Parathyroid adenoma (tissue), 2 donors: ENCODE measurements at regions not wholly inside any gene's neighbourhood (a gene's known extent, or its start where the extent isn't known, plus 50 kb on each side); places are given as distances from the start of the nearest gene placed in this dataset.

Experiments used
- H2AFZ ChIP-seq: fragments of 300-600 bp; sonication (generic); one replicate; pipeline ENCODE4 v1.7.0; 2017; ENCODE audit warnings: antibody characterized with exemption, mild to moderate bottlenecking
- H3K27ac ChIP-seq: fragments of 300-600 bp; sonication (generic); one replicate; pipeline ENCODE4 v1.7.0; 2017
- H3K27me3 ChIP-seq: fragments of 300-600 bp; sonication (generic); one replicate; pipeline ENCODE4 v1.7.0; 2017; ENCODE audit warnings: low read length; ENCODE audit not compliant: control insufficient read depth, insufficient read depth
- H3K36me3 ChIP-seq: fragments of 300-600 bp; sonication (generic); one replicate; pipeline ENCODE4 v1.7.0; 2017; ENCODE audit warnings: low read length; ENCODE audit not compliant: control insufficient read depth, insufficient read depth
- H3K4me1 ChIP-seq: fragments of 300-600 bp; sonication (generic); one replicate; pipeline ENCODE4 v1.7.0; 2017; ENCODE audit warnings: control low read depth
- H3K4me2 ChIP-seq: fragments of 300-600 bp; sonication (generic); one replicate; pipeline ENCODE4 v1.7.0; 2017; ENCODE audit warnings: low read length
- H3K4me3 ChIP-seq: fragments of 300-600 bp; sonication (generic); one replicate; pipeline ENCODE4 v1.7.0; 2017; ENCODE audit warnings: low read depth, low read length
- H3K79me2 ChIP-seq: fragments of 300-600 bp; sonication (generic); one replicate; pipeline ENCODE4 v1.7.0; 2017; ENCODE audit warnings: control low read depth
- H3K9ac ChIP-seq: fragments of 300-600 bp; sonication (generic); one replicate; pipeline ENCODE4 v1.7.0; 2017; ENCODE audit warnings: mild to moderate bottlenecking
- H3K9me3 ChIP-seq: fragments of 300-600 bp; sonication (generic); one replicate; pipeline ENCODE4 v1.7.0; 2017; ENCODE audit warnings: low read length; ENCODE audit not compliant: control insufficient read depth
- TF ChIP-seq, protein P1 (sequence below): fragments of 300-600 bp; sonication (generic); IDR thresholded peaks from one replicate; pipeline ENCODE4 v1.7.0; 2017; ENCODE audit warnings: antibody characterized with exemption, mild to moderate bottlenecking
- donor health status: primary hyperparathyroidism.

DNA sequence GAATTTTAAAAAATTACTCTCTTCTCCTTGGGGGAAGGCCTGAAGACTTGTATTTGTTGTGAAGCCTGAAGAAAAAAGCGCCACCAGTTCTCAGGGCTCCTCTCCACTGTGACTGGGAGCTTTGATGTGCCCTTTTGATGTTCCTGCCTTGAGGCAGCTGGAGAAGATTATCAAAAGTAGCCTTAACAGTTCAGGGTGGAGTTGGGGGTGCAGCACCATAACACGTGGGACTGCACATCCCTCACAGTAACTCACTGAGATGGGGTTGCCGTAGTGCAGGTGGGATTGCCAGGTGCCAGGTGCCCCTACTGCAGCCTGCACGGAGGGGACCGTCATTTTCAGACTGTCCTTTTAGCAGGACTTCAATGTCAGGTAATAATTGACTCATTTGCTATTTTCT is 474.1 kb downstream of the ETNK1 start:
- Histone ChIP-seq H3K36me3 (no peaks in the 10 kb centered on the region), H3K4me3 (no peak overlapping the region), H3K4me1 (no peaks in the 10 kb centered on the region), H3K9me3 (no peaks in the 10 kb centered on the region), H2AFZ (no peak overlapping the region), H3K27me3 (no peaks in the 10 kb centered on the region), H3K27ac (no peak overlapping the region), H3K9ac (no peak overlapping the region), H3K79me2 (no peaks in the 10 kb centered on the region), H3K4me2 (no peak overlapping the region)
- TF ChIP-seq, protein P1, sequence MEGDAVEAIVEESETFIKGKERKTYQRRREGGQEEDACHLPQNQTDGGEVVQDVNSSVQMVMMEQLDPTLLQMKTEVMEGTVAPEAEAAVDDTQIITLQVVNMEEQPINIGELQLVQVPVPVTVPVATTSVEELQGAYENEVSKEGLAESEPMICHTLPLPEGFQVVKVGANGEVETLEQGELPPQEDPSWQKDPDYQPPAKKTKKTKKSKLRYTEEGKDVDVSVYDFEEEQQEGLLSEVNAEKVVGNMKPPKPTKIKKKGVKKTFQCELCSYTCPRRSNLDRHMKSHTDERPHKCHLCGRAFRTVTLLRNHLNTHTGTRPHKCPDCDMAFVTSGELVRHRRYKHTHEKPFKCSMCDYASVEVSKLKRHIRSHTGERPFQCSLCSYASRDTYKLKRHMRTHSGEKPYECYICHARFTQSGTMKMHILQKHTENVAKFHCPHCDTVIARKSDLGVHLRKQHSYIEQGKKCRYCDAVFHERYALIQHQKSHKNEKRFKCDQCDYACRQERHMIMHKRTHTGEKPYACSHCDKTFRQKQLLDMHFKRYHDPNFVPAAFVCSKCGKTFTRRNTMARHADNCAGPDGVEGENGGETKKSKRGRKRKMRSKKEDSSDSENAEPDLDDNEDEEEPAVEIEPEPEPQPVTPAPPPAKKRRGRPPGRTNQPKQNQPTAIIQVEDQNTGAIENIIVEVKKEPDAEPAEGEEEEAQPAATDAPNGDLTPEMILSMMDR = no peak

DNA sequence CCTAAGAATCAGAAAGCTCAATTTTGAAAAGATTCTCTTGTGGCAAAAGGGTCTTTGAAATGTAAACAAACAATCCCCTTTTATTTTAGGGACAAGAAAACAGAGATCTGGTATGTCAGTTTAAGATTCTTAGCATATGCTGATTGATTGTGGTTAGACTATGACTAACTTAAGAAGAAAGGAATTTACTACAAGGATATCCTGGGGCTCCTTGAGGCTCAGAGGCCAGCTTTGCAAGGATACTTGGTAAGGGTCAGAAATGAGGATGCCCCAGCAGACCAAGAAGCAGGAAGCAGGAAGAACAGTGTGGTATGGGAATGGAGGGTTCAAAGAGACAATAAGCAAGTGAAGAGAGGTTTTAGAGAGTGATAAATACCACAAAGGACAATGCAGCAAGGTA is 474.6 kb downstream of the ETNK1 start:
- no peak overlapping the region for H2AFZ ChIP-seq
- no peaks in the 10 kb centered on the region for H3K79me2 ChIP-seq

GRCh38 chr12:23108957-23109356 is 484.0 kb downstream of the ETNK1 start:
- Histone ChIP-seq H3K27ac (no peak overlapping the region), H3K79me2 (no peaks in the 10 kb centered on the region), H3K9me3 (no peaks in the 10 kb centered on the region), H2AFZ (no peak overlapping the region), H3K9ac (no peak overlapping the region), H3K27me3 (no peaks in the 10 kb centered on the region), H3K4me3 (no peak overlapping the region), H3K4me2 (no peak overlapping the region), H3K4me1 (no peaks in the 10 kb centered on the region), H3K36me3 (no peaks in the 10 kb centered on the region)
- TF ChIP-seq, protein P1 = no peak

More for the DNA sequence above, 474.6 kb downstream of the ETNK1 start:
- Histone ChIP-seq H3K9me3 (no peaks in the 10 kb centered on the region), H3K4me3 (no peak overlapping the region), H3K4me2 (no peak overlapping the region), H3K27me3 (no peaks in the 10 kb centered on the region), H3K9ac (no peak overlapping the region), H3K36me3 (no peaks in the 10 kb centered on the region), H3K4me1 (no peaks in the 10 kb centered on the region), H3K27ac (no peak overlapping the region)
- TF ChIP-seq, protein P1 = no peak

GRCh38 chr12:23113781-23114180 is 488.8 kb downstream of the ETNK1 start:
- no peak overlapping the region for H3K4me3 ChIP-seq
- TF ChIP-seq, protein P1 = no peak
- H3K9me3 ChIP-seq = no peaks in the 10 kb centered on the region
- H3K27ac ChIP-seq = no peak overlapping the region
- no peak overlapping the region for H3K9ac ChIP-seq
- no peaks in the 10 kb centered on the region for H3K27me3 ChIP-seq
- H3K4me2 ChIP-seq = no peak overlapping the region
- H2AFZ ChIP-seq = no peak overlapping the region
- no peaks in the 10 kb centered on the region for H3K4me1 ChIP-seq
- H3K36me3 ChIP-seq = no peaks in the 10 kb centered on the region
- H3K79me2 ChIP-seq = no peaks in the 10 kb centered on the region

DNA sequence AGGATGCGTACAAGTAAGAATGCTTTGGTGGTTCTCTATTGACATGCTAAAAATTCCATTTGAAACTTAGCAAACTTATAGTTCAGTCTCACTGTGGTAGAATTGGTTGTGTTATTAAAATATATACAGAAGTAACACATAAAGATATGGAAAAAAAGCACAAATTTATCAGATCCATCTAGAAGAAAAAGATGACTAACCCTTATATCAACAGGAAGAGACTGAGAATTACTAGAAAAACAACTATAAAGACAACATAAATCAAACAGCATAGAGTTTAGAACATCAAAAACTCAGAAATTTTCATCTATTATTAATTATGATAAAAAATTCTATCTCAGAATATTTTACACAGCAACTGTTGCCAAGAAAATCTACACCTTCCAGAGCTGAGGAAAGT is 491.0 kb downstream of the ETNK1 start:
- H3K27me3 ChIP-seq = no peaks in the 10 kb centered on the region
- no peaks in the 10 kb centered on the region for H3K9me3 ChIP-seq
- no peak overlapping the region for H3K4me3 ChIP-seq
- no peaks in the 10 kb centered on the region for H3K4me1 ChIP-seq
- no peaks in the 10 kb centered on the region for H3K36me3 ChIP-seq
- H2AFZ ChIP-seq = no peak overlapping the region
- H3K79me2 ChIP-seq = no peaks in the 10 kb centered on the region
- no peak overlapping the region for H3K9ac ChIP-seq
- H3K27ac ChIP-seq = no peak overlapping the region
- TF ChIP-seq, protein P1 = no peak
- no peak overlapping the region for H3K4me2 ChIP-seq
